ENCODE measurements at regions not wholly inside any gene's neighbourhood (a gene's known extent, or its start where the extent isn't known, plus 50 kb on each side); places are given as distances from the start of the nearest gene placed in this dataset.
"Not testable (repeated sequence)": the region's sequence is repeated elsewhere in the genome, so short reads cannot be mapped to it uniquely, and the experiment has no call there.

GRCh38 chr11:82529936-82530335, 203.7 kb downstream of the FAM181B start:
- FAIRE-seq (no peak), DNase-seq (ENCODE audit: insufficient read length) (no peak)
- TF ChIP-seq POLR2A (IDR thresholded peaks at IDR 0.05; ENCODE audit: low read depth, low read length) (no peak), POLR2AphosphoS5 (IDR thresholded peaks at IDR 0.05; ENCODE audit: low read depth, low read length) (no peak), TAF1 (IDR thresholded peaks at IDR 0.05; ENCODE audit: borderline replicate concordance, low read depth, low read length) (no peak)

- TF ChIP-seq POLR2AphosphoS5 (IDR thresholded peaks at IDR 0.05; ENCODE audit: low read depth, low read length) (no peak), POLR2A (IDR thresholded peaks at IDR 0.05; ENCODE audit: low read depth, low read length) (no peak), TAF1 (IDR thresholded peaks at IDR 0.05; ENCODE audit: borderline replicate concordance, low read depth, low read length) (no peak)
- DNase-seq (ENCODE audit: insufficient read length) (no peak), FAIRE-seq (no peak)
These were observed 206.5 kb downstream of the FAM181B start for GRCh38 chr11:82527081-82527584.

DNA sequence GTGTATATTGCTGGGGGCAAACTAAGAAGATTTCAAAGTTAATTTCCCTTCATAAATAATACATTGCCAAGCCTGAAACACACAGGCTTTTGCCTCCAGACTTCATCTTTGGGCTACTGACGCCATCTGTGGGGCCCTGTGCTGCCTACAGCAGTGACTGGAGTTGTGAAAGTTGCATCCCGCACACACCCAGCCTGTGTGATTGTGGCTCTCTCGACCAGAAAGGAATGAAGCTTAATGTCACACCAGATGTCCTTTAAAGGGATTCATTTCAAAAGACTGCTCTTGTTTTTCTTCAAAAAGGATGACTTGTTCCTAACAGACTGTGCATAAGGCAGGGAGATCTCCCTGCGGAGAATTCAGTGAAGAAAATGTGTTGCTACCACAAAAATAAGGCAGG, 210.5 kb downstream of the FAM181B start:
- DNase-seq (ENCODE audit: insufficient read length), result no peak
- TF ChIP-seq POLR2A (IDR thresholded peaks at IDR 0.05; ENCODE audit: low read depth, low read length) (no peak), TAF1 (IDR thresholded peaks at IDR 0.05; ENCODE audit: borderline replicate concordance, low read depth, low read length) (no peak), POLR2AphosphoS5 (IDR thresholded peaks at IDR 0.05; ENCODE audit: low read depth, low read length) (no peak)
- FAIRE-seq, result no peak

DNA sequence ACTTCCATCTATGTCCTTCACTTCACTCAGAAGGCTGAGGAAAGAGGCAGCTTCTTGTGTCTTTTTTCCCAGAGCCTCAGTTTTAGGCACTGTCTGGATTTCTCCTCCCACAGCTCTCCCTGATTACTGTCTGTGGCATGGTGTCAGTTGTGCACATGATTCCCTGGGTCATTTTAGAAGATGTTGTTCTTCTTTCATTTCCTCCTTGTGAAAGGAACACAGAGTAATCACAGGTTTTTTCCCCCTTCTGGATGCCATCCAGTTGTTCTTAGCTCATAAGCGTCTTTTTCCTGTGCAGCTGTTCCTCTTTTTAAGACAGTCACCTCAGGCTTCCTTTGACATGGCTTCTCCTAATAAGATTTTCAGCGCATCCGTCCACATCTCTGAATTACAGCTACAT, 212.2 kb downstream of the FAM181B start:
- DNase-seq (ENCODE audit: insufficient read length) (no peak), FAIRE-seq (no peak)
- TF ChIP-seq POLR2A (IDR thresholded peaks at IDR 0.05; ENCODE audit: low read depth, low read length) (no peak), TAF1 (IDR thresholded peaks at IDR 0.05; ENCODE audit: borderline replicate concordance, low read depth, low read length) (no peak), POLR2AphosphoS5 (IDR thresholded peaks at IDR 0.05; ENCODE audit: low read depth, low read length) (no peak)

- TF ChIP-seq POLR2AphosphoS5 (IDR thresholded peaks at IDR 0.05; ENCODE audit: low read depth, low read length), result no peak
- no peak for TF ChIP-seq POLR2A (IDR thresholded peaks at IDR 0.05; ENCODE audit: low read depth, low read length)
- no peak for TF ChIP-seq TAF1 (IDR thresholded peaks at IDR 0.05; ENCODE audit: borderline replicate concordance, low read depth, low read length)
These were observed 226.4 kb downstream of the FAM181B start for GRCh38 chr11:82507288-82507687.

GRCh38 chr11:82505379-82505778, 228.3 kb downstream of the FAM181B start:
- FAIRE-seq, result no peak
- TF ChIP-seq POLR2A (IDR thresholded peaks at IDR 0.05; ENCODE audit: low read depth, low read length) (no peak), TAF1 (IDR thresholded peaks at IDR 0.05; ENCODE audit: borderline replicate concordance, low read depth, low read length) (no peak), POLR2AphosphoS5 (IDR thresholded peaks at IDR 0.05; ENCODE audit: low read depth, low read length) (no peak)
- DNase-seq (ENCODE audit: insufficient read length), result no peak

More at GRCh38 chr11:82507288-82507687, 226.4 kb downstream of the FAM181B start:
- DNase-seq (ENCODE audit: insufficient read length) (no peak), FAIRE-seq (no peak)

DNA sequence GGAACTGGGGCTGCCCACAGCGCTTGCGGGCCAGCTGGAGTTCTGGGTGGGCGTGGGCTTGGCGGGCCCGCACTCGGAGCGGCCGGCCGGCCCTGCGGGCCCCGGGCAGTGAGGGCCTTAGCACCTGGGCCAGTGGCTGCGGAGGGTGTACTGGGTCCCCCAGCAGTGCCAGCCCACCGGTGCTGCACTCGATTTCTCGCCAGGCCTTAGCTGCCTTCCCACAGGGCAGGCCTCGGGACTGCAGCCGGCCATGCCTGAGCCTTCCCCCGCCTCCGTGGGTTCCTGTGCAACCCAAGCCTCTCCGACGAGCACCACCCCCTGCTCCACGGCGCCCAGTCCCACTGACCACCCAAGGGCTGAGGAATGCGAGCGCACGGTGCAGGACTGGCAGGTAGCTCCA, 232.5 kb downstream of the FAM181B start:
- not testable (repeated sequence) for DNase-seq (ENCODE audit: insufficient read length); FAIRE-seq

DNA sequence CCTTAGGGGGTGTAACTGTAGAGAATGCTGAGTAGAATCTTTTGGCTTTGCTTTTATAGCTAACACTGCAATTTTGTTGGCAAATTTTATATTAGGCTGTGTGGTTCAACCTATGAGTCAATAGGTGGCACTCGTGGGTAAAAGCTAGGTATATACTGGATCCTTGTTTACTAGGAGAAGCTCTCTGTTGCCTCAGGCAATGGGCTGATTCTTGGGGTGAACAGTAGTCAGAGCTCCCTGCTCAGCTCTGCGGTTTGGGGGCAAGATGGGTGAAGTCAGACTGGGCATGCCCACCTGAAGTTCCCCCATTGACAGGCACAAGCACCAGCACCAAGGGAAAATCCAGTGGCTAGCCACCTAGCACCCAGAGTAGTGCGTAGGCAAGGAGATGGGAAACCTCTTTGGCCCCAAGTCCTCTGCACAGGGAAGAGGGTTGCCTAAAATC, 238.7 kb downstream of the FAM181B start:
- DNase-seq (ENCODE audit: insufficient read length), result no peak
- TF ChIP-seq POLR2A (IDR thresholded peaks at IDR 0.05; ENCODE audit: low read depth, low read length) (no peak), TAF1 (IDR thresholded peaks at IDR 0.05; ENCODE audit: borderline replicate concordance, low read depth, low read length) (no peak), POLR2AphosphoS5 (IDR thresholded peaks at IDR 0.05; ENCODE audit: low read depth, low read length) (no peak)
- no peak for FAIRE-seq

- no peak for FAIRE-seq
- DNase-seq (ENCODE audit: insufficient read length), result no peak
- TF ChIP-seq POLR2AphosphoS5 (IDR thresholded peaks at IDR 0.05; ENCODE audit: low read depth, low read length), result no peak
- TF ChIP-seq TAF1 (IDR thresholded peaks at IDR 0.05; ENCODE audit: borderline replicate concordance, low read depth, low read length), result no peak
- TF ChIP-seq POLR2A (IDR thresholded peaks at IDR 0.05; ENCODE audit: low read depth, low read length), result no peak
These were observed 258.8 kb downstream of the FAM181B start for GRCh38 chr11:82474876-82475275.

DNA sequence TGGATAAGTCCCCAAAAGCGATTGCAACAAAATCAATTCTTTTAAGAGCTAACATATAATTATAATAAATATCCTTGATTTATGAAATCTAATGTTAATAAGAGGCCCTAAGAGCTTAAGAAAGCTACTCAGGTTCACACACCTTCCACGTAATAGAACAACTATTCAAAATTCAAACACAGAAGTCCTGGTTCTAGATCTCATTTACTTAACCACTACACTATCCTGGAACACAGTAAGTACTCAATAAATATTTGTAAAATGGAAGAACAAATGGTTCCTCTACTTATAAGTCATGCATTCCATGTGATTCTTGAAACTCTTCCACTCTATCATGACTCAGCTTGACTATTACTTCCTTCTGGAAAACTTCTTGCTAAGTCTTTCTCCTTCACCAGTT, 268.2 kb downstream of the FAM181B start:
- TF ChIP-seq TAF1 (IDR thresholded peaks at IDR 0.05; ENCODE audit: borderline replicate concordance, low read depth, low read length), result no peak
- no peak for DNase-seq (ENCODE audit: insufficient read length)

GRCh38 chr11:82462608-82463242, 270.9 kb downstream of the FAM181B start:
- TF ChIP-seq POLR2AphosphoS5 (IDR thresholded peaks at IDR 0.05; ENCODE audit: low read depth, low read length) (no peak), TAF1 (IDR thresholded peaks at IDR 0.05; ENCODE audit: borderline replicate concordance, low read depth, low read length) (no peak), POLR2A (IDR thresholded peaks at IDR 0.05; ENCODE audit: low read depth, low read length) (no peak)
- no peak for FAIRE-seq
- no peak for DNase-seq (ENCODE audit: insufficient read length)

More for the DNA sequence above, 268.2 kb downstream of the FAM181B start:
- no peak for FAIRE-seq

- TF ChIP-seq POLR2A (IDR thresholded peaks at IDR 0.05; ENCODE audit: low read depth, low read length) (no peak), TAF1 (IDR thresholded peaks at IDR 0.05; ENCODE audit: borderline replicate concordance, low read depth, low read length) (no peak), POLR2AphosphoS5 (IDR thresholded peaks at IDR 0.05; ENCODE audit: low read depth, low read length) (no peak)
- DNase-seq (ENCODE audit: insufficient read length) (no peak), FAIRE-seq (no peak)
These were observed 274.9 kb downstream of the FAM181B start for GRCh38 chr11:82458761-82459160.

All from GM12892 (cell line).